ENCODE measurements at regions not wholly inside any gene's neighbourhood (a gene's known extent, or its start where the extent isn't known, plus 50 kb on each side); places are given as distances from the start of the nearest gene placed in this dataset.

DNA sequence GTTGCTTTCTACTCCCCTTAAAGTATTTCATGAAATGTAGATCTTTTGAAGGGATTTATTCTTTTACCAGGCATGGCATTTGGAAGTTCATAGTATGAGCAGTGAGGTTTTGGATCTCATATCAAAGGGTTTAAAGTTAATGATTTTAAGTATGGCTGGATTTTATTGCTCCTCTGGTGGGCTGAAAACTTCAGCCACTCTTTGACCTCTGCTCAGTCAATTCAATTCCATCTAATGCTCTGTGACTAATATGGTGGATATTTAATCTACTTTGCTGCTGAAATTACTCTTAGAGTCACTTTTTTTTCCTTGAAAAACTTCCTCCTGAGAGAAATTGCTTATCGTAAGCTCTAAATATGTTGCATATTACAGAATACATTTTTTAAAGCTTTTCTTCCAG, 218.6 kb downstream of the NR2F2 start:
- H3K27ac ChIP-seq, result no peak overlapping the region
- no peaks in the 10 kb centered on the region for H3K9me3 ChIP-seq
- H3K4me1 ChIP-seq (ENCODE audit: insufficient read depth), result no peaks in the 10 kb centered on the region
- no peaks in the 10 kb centered on the region for H3K27me3 ChIP-seq
- TF ChIP-seq EP300 (IDR thresholded peaks at IDR 0.05) (no peak), POLR2A (IDR thresholded peaks at IDR 0.05) (no peak)
- TF ChIP-seq, protein P1, sequence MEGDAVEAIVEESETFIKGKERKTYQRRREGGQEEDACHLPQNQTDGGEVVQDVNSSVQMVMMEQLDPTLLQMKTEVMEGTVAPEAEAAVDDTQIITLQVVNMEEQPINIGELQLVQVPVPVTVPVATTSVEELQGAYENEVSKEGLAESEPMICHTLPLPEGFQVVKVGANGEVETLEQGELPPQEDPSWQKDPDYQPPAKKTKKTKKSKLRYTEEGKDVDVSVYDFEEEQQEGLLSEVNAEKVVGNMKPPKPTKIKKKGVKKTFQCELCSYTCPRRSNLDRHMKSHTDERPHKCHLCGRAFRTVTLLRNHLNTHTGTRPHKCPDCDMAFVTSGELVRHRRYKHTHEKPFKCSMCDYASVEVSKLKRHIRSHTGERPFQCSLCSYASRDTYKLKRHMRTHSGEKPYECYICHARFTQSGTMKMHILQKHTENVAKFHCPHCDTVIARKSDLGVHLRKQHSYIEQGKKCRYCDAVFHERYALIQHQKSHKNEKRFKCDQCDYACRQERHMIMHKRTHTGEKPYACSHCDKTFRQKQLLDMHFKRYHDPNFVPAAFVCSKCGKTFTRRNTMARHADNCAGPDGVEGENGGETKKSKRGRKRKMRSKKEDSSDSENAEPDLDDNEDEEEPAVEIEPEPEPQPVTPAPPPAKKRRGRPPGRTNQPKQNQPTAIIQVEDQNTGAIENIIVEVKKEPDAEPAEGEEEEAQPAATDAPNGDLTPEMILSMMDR (IDR thresholded peaks at IDR 0.05), result no peak
- no peak for DNase-seq
- 81 to 89% (median 88%) methylated on average over 1 of the region's 1 CpG for WGBS, 3 donors
- no peaks in the 10 kb centered on the region for H3K36me3 ChIP-seq
- intact Hi-C loops (cut with DNase I), result no loop called here
- H3K4me3 ChIP-seq, result no peak overlapping the region

GRCh38 chr15:96551196-96551595, 220.7 kb downstream of the NR2F2 start:
- no peak overlapping the region for H3K4me3 ChIP-seq
- H3K9me3 ChIP-seq, result no peaks in the 10 kb centered on the region
- intact Hi-C loops (cut with DNase I), result no loop called here
- no peak overlapping the region for H3K27ac ChIP-seq
- H3K36me3 ChIP-seq, result no peaks in the 10 kb centered on the region
- DNase-seq, result no peak
- H3K27me3 ChIP-seq, result no peaks in the 10 kb centered on the region
- TF ChIP-seq POLR2A (IDR thresholded peaks at IDR 0.05), result no peak
- TF ChIP-seq EP300 (IDR thresholded peaks at IDR 0.05), result no peak
- TF ChIP-seq, protein P1 (IDR thresholded peaks at IDR 0.05), result no peak
- 76 to 83% (median 82%) methylated on average over 4 of the region's 4 CpGs for WGBS, 3 donors
- no peaks in the 10 kb centered on the region for H3K4me1 ChIP-seq (ENCODE audit: insufficient read depth)

- no peaks in the 10 kb centered on the region for H3K9me3 ChIP-seq
- no peaks in the 10 kb centered on the region for H3K4me1 ChIP-seq (ENCODE audit: insufficient read depth)
- WGBS, 3 donors, result 87 to 94% (median 88%) methylated on average over 3 of the region's 3 CpGs
- intact Hi-C loops (cut with DNase I), result no loop called here
- TF ChIP-seq, protein P1 (IDR thresholded peaks at IDR 0.05), result no peak
- TF ChIP-seq EP300 (IDR thresholded peaks at IDR 0.05) (no peak), POLR2A (IDR thresholded peaks at IDR 0.05) (no peak)
- DNase-seq, result no peak
- no peaks in the 10 kb centered on the region for H3K27me3 ChIP-seq
- H3K27ac ChIP-seq, result no peak overlapping the region
- no peak overlapping the region for H3K4me3 ChIP-seq
- H3K36me3 ChIP-seq, result no peaks in the 10 kb centered on the region
Measured at GRCh38 chr15:96551722-96552121, 221.2 kb downstream of the NR2F2 start.

- H3K4me3 ChIP-seq, result no peak overlapping the region
- H3K27ac ChIP-seq, result no peak overlapping the region
- 89 to 94% (median 93%) methylated on average over 4 of the region's 4 CpGs for WGBS, 3 donors
- H3K36me3 ChIP-seq, result no peaks in the 10 kb centered on the region
- no peaks in the 10 kb centered on the region for H3K4me1 ChIP-seq (ENCODE audit: insufficient read depth)
- H3K9me3 ChIP-seq, result no peaks in the 10 kb centered on the region
- H3K27me3 ChIP-seq, result no peaks in the 10 kb centered on the region
- intact Hi-C loops (cut with DNase I), result no loop called here
- no peak for DNase-seq
- TF ChIP-seq EP300 (IDR thresholded peaks at IDR 0.05) (no peak), POLR2A (IDR thresholded peaks at IDR 0.05) (no peak)
- TF ChIP-seq, protein P1 (IDR thresholded peaks at IDR 0.05), result no peak
Measured at GRCh38 chr15:96553006-96553405, 222.5 kb downstream of the NR2F2 start.

DNA sequence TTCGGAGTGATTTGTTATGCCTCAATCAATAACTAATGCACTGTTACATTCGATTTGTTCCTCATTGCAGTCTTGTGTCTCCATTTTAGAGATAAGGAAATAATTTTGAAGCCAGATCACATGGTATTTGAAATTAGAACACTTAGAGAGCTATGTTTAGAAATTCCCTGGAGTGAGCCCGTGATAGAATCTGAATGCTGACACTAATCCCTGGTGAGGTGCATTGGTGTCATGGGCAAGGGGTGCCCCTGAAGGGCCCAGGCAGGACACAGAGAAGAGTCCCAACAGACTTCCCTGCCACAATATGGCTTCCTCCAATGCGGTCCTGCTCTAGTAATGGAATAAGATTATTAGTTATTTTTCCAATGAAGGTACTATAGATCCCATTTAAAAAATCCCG, 223.0 kb downstream of the NR2F2 start:
- Histone ChIP-seq H3K27me3 (no peaks in the 10 kb centered on the region), H3K36me3 (no peaks in the 10 kb centered on the region), H3K4me3 (no peak overlapping the region), H3K4me1 (ENCODE audit: insufficient read depth) (no peaks in the 10 kb centered on the region), H3K9me3 (no peaks in the 10 kb centered on the region), H3K27ac (no peak overlapping the region)
- TF ChIP-seq EP300 (IDR thresholded peaks at IDR 0.05), result no peak
- no peak for TF ChIP-seq POLR2A (IDR thresholded peaks at IDR 0.05)
- TF ChIP-seq, protein P1 (IDR thresholded peaks at IDR 0.05), result no peak
- intact Hi-C loops (cut with DNase I), result no loop called here
- no peak for DNase-seq
- 80 to 82% (median 81%) methylated on average over 5 of the region's 5 CpGs for WGBS, 3 donors

Measured in ovary (tissue), 7 donors.